Hematopoietic multipotent progenitor cell treated with erythropoietin and hydrocortisone succinate and interleukin-3 and kit ligand, for 8 days (in vitro differentiated cells): ENCODE measurements at regions not wholly inside any gene's neighbourhood (a gene's known extent, or its start where the extent isn't known, plus 50 kb on each side); places are given as distances from the start of the nearest gene placed in this dataset.

Source experiments
- DNase-seq: peaks from one replicate; pipeline ENCODE4 v3.0.0-alpha.2; 2015

- DNase-seq = no peak
Observed at GRCh38 chr17:13352747-13353415, 248.8 kb downstream of the HS3ST3A1 start.

GRCh38 chr17:13351046-13351445, 250.7 kb downstream of the HS3ST3A1 start:
- DNase-seq = no peak

GRCh38 chr17:13350466-13350865, 251.3 kb downstream of the HS3ST3A1 start:
- DNase-seq = no peak

GRCh38 chr17:13346996-13347762, 254.6 kb downstream of the HS3ST3A1 start:
- DNase-seq = no peak

GRCh38 chr17:13346592-13346991, 255.1 kb downstream of the HS3ST3A1 start:
- no peak for DNase-seq

- no peak for DNase-seq
Observed at GRCh38 chr17:13346081-13346533, 255.6 kb downstream of the HS3ST3A1 start.

GRCh38 chr17:13338421-13338820, 263.3 kb downstream of the HS3ST3A1 start:
- no peak for DNase-seq

- DNase-seq = peak; percentile 49
Observed at GRCh38 chr17:13337864-13338371, 263.8 kb downstream of the HS3ST3A1 start.

GRCh38 chr17:13337151-13337550, 264.6 kb downstream of the HS3ST3A1 start:
- DNase-seq = no peak

GRCh38 chr17:13334374-13334773, 267.4 kb downstream of the HS3ST3A1 start:
- no peak for DNase-seq

GRCh38 chr17:13333661-13334060, 268.1 kb downstream of the HS3ST3A1 start:
- no peak for DNase-seq

- DNase-seq = no peak
Observed at GRCh38 chr17:13332207-13332606, 269.5 kb downstream of the HS3ST3A1 start.

- no peak for DNase-seq
Observed at GRCh38 chr17:13329421-13329820, 272.3 kb downstream of the HS3ST3A1 start.

GRCh38 chr17:13323990-13324389, 277.7 kb downstream of the HS3ST3A1 start:
- DNase-seq = no peak

GRCh38 chr17:13321951-13322701, 279.6 kb downstream of the HS3ST3A1 start:
- no peak for DNase-seq

GRCh38 chr17:13320046-13320785, 281.5 kb downstream of the HS3ST3A1 start:
- no peak for DNase-seq

- DNase-seq = no peak
Observed at GRCh38 chr17:13316657-13317056, 285.1 kb downstream of the HS3ST3A1 start.

GRCh38 chr17:13311306-13311705, 290.4 kb downstream of the HS3ST3A1 start:
- DNase-seq = no peak

- DNase-seq = no peak
Observed at GRCh38 chr17:13310858-13311257, 290.9 kb downstream of the HS3ST3A1 start.

GRCh38 chr17:13306310-13306962, 288.6 kb upstream of the ELAC2 start:
- DNase-seq = peak; percentile 43

- DNase-seq = no peak
Observed at GRCh38 chr17:13302983-13303382, 285.2 kb upstream of the ELAC2 start.

GRCh38 chr17:13302419-13302818, 284.6 kb upstream of the ELAC2 start:
- no peak for DNase-seq
